C4-2B (cell line): ENCODE measurements at regions not wholly inside any gene's neighbourhood (a gene's known extent, or its start where the extent isn't known, plus 50 kb on each side); places are given as distances from the start of the nearest gene placed in this dataset.

ENCODE experiments used
- H3K27ac ChIP-seq: fragments of 450-650 bp; 2 replicates; pipeline ENCODE4 v1.5.1; 2017
- CTCF ChIP-seq: fragments of 450-650 bp; conservative IDR thresholded peaks from 2 replicates; pipeline ENCODE4 v1.5.1; 2017; ENCODE audit warnings: mild to moderate bottlenecking
- ZFX ChIP-seq: fragments of 450-650 bp; IDR thresholded peaks from 2 replicates; pipeline ENCODE4 v1.6.1; 2017

GRCh38 chr15:39194106-39194830 lies 386.6 kb upstream of the THBS1 start:
- H3K27ac ChIP-seq = no peak overlapping the region

GRCh38 chr15:39195961-39196486 lies 384.9 kb upstream of the THBS1 start:
- TF ChIP-seq CTCF (no peak), ZFX (no peak)
- H3K27ac ChIP-seq = no peak overlapping the region; the same call in 1 of the 2 replicates

More at GRCh38 chr15:39194106-39194830, 386.6 kb upstream of the THBS1 start:
- TF ChIP-seq CTCF (no peak), ZFX (no peak)

- no peak overlapping the region for H3K27ac ChIP-seq
These were observed 382.6 kb upstream of the THBS1 start for GRCh38 chr15:39198044-39199000.

GRCh38 chr15:39199076-39199475 lies 381.8 kb upstream of the THBS1 start:
- TF ChIP-seq CTCF (no peak), ZFX (no peak)
- no peak overlapping the region for H3K27ac ChIP-seq

More at GRCh38 chr15:39198044-39199000, 382.6 kb upstream of the THBS1 start:
- TF ChIP-seq ZFX (no peak), CTCF (no peak)

GRCh38 chr15:39200586-39200985 lies 380.3 kb upstream of the THBS1 start:
- no peak overlapping the region for H3K27ac ChIP-seq
- no peak for TF ChIP-seq CTCF
- TF ChIP-seq ZFX = no peak

- TF ChIP-seq CTCF = no peak
- no peak for TF ChIP-seq ZFX
- no peak overlapping the region for H3K27ac ChIP-seq
These were observed 378.2 kb upstream of the THBS1 start for GRCh38 chr15:39202641-39203040.

- no peak overlapping the region for H3K27ac ChIP-seq
- TF ChIP-seq CTCF (no peak), ZFX (no peak)
These were observed 376.8 kb upstream of the THBS1 start for GRCh38 chr15:39204031-39204430.
